Epithelial cell of proximal tubule (primary cell): ENCODE measurements at regions not wholly inside any gene's neighbourhood (a gene's known extent, or its start where the extent isn't known, plus 50 kb on each side); places are given as distances from the start of the nearest gene placed in this dataset.

ENCODE experiments used
- DNase-seq: peaks from one replicate; pipeline ENCODE4 v3.0.0-alpha.2; 2011; ENCODE audit warnings: low read depth
- H3K4me3 ChIP-seq: 2 replicates; pipeline ENCODE4 v1.5.1; 2011; ENCODE audit warnings: low read depth, mild to moderate bottlenecking, low read length
- TF ChIP-seq, protein P1 (sequence below): conservative IDR thresholded peaks from 2 replicates; pipeline ENCODE4 v1.5.1; 2012; ENCODE audit warnings: low read depth, mild to moderate bottlenecking, low read length

DNA sequence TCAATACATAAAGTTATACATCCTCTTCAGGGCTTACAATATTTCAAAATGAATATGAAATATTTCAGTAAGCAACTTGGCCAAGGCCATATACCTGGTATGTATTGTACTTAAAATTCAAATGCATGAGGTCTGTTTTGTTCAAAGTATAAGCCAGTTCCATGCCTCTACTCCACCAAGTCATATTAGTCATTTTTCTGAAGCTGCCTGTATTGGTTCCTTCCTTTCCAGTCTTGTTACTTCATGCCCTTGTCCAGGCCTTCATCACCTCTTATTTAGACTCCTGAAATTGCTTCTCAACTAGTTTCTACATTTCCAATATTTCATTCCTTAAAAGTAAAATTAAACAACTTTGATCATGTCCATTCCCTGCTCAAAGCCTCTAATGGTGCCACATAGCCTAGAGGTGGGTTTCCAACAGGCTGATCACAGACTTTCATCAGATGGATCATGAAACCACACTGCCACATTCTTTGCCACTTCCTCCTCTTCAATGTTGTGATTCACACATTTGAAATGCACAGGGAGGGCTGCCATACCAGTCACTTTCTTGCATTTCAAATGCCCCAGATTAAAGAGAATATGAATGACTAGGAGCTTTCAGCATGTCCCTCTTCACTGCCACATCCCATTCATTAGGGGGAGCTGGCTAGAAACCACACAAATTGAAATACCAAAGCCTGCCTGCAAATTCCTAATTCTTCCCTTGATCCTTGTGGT, 424.1 kb upstream of the DACH1 start:
- TF ChIP-seq, protein P1, sequence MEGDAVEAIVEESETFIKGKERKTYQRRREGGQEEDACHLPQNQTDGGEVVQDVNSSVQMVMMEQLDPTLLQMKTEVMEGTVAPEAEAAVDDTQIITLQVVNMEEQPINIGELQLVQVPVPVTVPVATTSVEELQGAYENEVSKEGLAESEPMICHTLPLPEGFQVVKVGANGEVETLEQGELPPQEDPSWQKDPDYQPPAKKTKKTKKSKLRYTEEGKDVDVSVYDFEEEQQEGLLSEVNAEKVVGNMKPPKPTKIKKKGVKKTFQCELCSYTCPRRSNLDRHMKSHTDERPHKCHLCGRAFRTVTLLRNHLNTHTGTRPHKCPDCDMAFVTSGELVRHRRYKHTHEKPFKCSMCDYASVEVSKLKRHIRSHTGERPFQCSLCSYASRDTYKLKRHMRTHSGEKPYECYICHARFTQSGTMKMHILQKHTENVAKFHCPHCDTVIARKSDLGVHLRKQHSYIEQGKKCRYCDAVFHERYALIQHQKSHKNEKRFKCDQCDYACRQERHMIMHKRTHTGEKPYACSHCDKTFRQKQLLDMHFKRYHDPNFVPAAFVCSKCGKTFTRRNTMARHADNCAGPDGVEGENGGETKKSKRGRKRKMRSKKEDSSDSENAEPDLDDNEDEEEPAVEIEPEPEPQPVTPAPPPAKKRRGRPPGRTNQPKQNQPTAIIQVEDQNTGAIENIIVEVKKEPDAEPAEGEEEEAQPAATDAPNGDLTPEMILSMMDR, result peak; percentile 24
- H3K4me3 ChIP-seq, result no peak overlapping the region
- DNase-seq, result peak; percentile 89

DNA sequence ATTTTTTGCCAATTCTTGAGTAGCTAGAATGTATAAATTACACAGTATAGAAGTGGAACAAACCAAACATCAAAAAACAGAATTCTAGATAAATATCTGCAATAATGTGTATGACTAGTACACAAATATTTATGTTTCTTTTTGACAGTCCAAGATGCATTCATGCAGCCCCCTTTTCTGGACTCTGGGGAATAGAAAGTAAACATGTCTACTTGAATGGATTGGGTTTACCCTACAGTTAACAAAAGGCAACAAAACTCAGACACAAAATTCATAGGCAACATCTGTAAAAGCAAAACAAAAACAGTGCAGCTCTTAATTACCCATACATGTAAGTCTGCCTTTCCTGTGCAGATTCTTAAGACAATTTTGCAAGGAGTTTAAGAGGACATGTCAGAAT, 419.4 kb upstream of the DACH1 start:
- TF ChIP-seq, protein P1, result no peak
- H3K4me3 ChIP-seq, result no peak overlapping the region

DNA sequence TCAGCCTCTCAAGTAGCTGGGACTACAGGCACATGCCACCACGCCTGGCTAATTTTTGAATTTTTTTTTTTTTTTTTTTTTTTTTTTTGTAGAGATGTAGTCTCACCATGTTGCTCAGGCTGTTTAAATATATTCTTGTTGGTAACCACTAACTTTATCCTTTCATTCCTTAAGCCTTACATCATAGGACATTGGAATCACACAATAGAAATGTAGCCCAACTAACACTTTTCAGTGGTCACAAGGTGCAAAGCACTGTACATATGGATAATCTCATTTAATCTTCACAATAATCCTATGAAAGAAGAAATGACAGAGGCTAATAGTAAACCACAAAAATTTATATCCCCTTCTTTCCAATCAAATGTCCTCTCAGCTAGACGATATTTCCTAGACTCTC, 417.8 kb upstream of the DACH1 start:
- TF ChIP-seq, protein P1, result no peak
- H3K4me3 ChIP-seq, result no peak overlapping the region
- no peak for DNase-seq

More for the DNA sequence above, 419.4 kb upstream of the DACH1 start:
- no peak for DNase-seq

DNA sequence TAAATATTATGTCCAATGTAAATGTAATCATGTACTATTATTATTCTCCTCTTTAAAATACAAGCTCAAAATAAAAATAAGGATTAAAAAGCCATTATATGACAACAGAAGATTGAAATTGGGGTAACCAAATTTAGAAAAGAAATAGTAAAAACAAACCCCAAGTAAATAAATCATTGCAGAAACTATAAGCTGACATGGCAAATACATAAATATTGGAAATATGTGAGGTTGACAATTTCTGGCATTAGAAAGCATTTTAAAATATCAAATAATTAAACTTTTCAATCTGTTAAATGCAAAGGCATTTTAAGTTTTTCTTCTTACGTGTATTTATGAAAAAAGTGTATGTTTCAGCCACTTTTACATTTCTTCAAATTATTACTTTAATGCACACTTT, 394.7 kb upstream of the DACH1 start:
- no peak for DNase-seq
- no peak overlapping the region for H3K4me3 ChIP-seq
- TF ChIP-seq, protein P1, result no peak

DNA sequence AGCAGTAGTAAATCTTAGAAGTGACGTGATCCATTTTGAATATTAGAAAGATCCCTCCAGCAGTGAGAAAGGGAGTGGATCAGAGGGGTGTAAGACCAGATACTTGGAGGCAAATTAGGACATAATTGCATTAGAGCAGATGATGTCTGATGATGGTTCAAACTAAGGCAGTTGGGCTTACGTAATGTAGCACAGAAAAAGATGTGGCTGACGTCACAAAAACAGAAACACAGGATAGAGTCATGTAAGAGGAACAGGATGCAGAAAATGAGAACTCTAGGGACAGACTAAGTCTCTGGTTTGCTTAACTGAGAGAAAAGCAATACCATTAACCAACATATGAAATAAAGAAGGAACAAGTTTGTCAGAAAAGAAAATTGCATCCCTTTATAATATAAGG, 392.5 kb upstream of the DACH1 start:
- no peak for DNase-seq
- no peak overlapping the region for H3K4me3 ChIP-seq
- TF ChIP-seq, protein P1, result no peak

DNA sequence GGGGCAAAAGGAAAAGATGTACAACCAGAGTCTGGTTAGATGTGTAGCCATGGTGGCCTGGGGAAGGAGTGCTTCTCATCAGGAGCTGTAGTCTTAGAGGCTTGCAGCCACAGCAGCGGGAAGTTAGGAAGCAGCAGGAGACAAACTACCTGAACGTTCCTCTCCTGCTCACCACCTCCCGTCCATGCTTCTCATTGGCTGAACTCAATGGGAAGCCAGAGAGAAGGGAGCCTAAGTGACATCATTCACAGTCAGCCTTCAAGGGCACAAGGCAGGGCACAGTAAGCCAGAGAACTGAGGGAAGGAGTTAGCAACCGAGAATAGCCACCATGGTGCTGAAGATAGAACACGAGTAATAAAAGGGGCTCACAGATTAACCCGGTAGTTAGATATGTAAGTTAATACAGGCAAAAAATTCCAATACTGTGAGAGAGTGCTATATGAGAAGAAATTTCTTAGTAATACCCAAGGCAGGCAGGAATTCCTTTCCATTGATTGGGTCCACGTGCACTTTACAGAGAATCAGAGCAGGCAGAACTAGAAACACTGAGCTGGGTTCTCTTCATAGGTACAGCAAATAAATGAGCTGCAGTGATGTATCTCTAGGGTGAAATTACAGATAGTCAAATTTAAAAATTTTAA, 391.5 kb upstream of the DACH1 start:
- TF ChIP-seq, protein P1, result no peak
- no peak overlapping the region for H3K4me3 ChIP-seq
- no peak for DNase-seq

DNA sequence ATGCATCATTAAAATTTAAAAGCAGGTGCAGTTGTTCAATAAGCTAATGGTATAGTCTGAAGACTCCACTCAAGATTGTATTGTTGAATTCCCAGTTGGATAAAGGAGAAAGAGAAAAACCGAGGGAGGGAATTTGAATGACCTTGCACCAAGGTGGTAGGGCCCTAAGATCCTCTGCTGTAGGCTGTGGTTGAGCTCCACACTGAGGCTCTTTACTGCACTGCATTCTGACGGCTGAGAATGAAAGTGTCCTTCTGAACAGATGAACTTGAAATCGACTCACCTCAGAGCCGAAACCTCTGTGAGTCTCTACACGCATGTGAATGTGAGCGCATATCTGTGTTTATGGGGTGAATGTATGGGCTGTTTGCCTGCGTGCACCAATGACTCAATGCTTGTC, 388.9 kb upstream of the DACH1 start:
- peak; percentile 18 for DNase-seq
- no peak overlapping the region for H3K4me3 ChIP-seq
- TF ChIP-seq, protein P1, result peak; percentile 92
